HEK293T (cell line): ENCODE measurements at regions not wholly inside any gene's neighbourhood (a gene's known extent, or its start where the extent isn't known, plus 50 kb on each side); places are given as distances from the start of the nearest gene placed in this dataset.

Experiments used
- ARNT ChIP-seq: fragments of 450-650 bp; IDR thresholded peaks from 2 replicates; pipeline ENCODE4 v1.6.1; 2017; ENCODE audit warnings: mild to moderate bottlenecking
- BHLHE40 ChIP-seq: fragments of 450-650 bp; IDR thresholded peaks from 2 replicates; pipeline ENCODE4 v1.6.1; 2016; ENCODE audit warnings: mild to moderate bottlenecking, moderate library complexity, borderline replicate concordance
- HDGF ChIP-seq: fragments of 450-650 bp; IDR thresholded peaks from 2 replicates; pipeline ENCODE4 v1.6.1; 2017; ENCODE audit warnings: antibody characterized with exemption, borderline replicate concordance
- L3MBTL2 ChIP-seq: fragments of 450-650 bp; conservative IDR thresholded peaks from 2 replicates; pipeline ENCODE4 v1.6.1; 2016; ENCODE audit warnings: mild to moderate bottlenecking
- SUZ12 ChIP-seq: fragments of 450-650 bp; IDR thresholded peaks from 2 replicates; pipeline ENCODE4 v1.6.1; 2016; ENCODE audit warnings: mild to moderate bottlenecking
- TARDBP ChIP-seq: fragments of 450-650 bp; IDR thresholded peaks from 2 replicates; pipeline ENCODE4 v1.6.1; 2016

GRCh38 chr11:19320827-19321226, 80.1 kb upstream of the E2F8 start:
- TF ChIP-seq BHLHE40 (no peak), ARNT (no peak), SUZ12 (no peak), HDGF (no peak), L3MBTL2 (no peak), TARDBP (no peak)
